ENCODE measurements at regions not wholly inside any gene's neighbourhood (a gene's known extent, or its start where the extent isn't known, plus 50 kb on each side); places are given as distances from the start of the nearest gene placed in this dataset.
"Not testable (repeated sequence)": the region's sequence is repeated elsewhere in the genome, so short reads cannot be mapped to it uniquely, and the experiment has no call there.

DNA sequence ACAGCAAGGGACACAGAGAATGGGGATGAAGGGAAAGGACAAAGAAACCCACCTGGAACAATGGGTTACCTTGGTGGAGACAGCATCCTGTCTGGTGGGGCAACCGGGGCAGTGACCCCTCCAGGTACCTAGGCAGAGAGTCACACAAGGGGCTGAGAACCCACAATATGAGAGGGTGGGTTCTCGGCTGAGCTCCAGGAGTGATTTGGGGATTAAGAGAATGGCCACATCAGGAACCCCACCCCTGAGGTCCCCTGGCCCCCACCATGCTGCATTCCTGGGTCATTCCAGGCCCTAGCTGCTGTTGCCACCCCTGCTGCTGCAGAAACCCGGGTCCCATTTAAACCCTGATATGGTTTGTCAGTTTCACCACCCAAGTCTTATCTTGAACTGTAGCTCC, 172.3 kb downstream of the RTP5 start:
- H3K9me3 ChIP-seq (ENCODE audit: control insufficient read depth in 2 of 2, insufficient read depth in 1 of 2, low read depth in 1 of 2, low read length in 1 of 2), result peaks cover 0 to 4% of the 10 kb centered on the region in 2 donors
- FAIRE-seq (no peak), DNase-seq (no peak)
- 76 to 82% (median 78%) methylated on average over 3 of the region's 3 CpGs for WGBS, 3 donors
- H3K27me3 ChIP-seq (ENCODE audit: control insufficient read depth in 3 of 3, insufficient read depth in 3 of 3, low read length in 3 of 3), result peaks cover 0 to 10% (median 8%) of the 10 kb centered on the region in 3 donors
- no peaks in the 10 kb centered on the region for H3K36me3 ChIP-seq (ENCODE audit: control insufficient read depth in 3 of 3, insufficient read depth in 2 of 3, low read depth in 1 of 3, low read length in 3 of 3)
- no peak overlapping the region for H3K4me3 ChIP-seq (ENCODE audit: low read depth in 1 of 3, low read length in 3 of 3)
- H3K4me1 ChIP-seq (ENCODE audit: control insufficient read depth in 3 of 3, insufficient read depth in 2 of 3, low read depth in 1 of 3, low read length in 2 of 3), result no peaks in the 10 kb centered on the region
- no peak overlapping the region for H3K27ac ChIP-seq (ENCODE audit: low read depth in 1 of 3, low read length in 2 of 3)

DNA sequence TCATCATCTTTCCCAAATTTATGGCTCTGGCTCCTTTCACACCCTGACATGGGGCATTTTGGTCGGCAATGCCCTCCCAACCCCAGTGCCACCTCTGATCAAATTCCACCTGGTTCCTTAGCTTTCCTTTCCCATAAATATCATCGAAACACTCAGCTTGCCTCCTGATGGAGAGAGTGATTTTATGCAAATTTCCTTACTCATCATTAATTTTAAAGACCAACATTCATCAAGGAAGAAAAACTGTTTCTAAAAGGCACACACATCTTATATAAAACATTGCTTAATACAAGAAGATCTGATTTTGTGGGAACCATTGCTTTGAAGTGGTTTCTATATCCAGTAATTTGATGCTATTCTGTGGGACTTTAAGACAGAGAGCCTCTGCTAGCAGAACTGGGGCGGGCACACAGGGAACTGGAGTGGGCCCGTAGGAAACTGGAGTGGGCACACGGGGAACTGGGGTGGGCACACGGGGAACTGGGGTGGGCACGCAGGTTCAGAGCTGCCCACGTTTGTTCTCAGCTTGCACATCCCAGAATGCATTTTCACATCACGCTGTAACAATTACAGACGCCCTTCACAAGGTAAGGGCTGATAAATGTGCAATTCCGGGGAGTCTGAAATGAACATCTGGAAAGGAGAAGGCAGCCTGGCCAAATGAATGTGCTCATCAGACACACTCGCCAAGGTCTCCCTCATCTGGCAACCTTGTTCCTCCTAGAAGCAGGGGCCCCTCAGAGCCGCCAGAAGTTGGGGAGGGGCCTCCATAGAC, 174.2 kb downstream of the RTP5 start:
- H3K4me1 ChIP-seq (ENCODE audit: control insufficient read depth in 3 of 3, insufficient read depth in 2 of 3, low read depth in 1 of 3, low read length in 2 of 3), result no peaks in the 10 kb centered on the region
- DNase-seq (no peak), FAIRE-seq (no peak)
- no peak overlapping the region for H3K27ac ChIP-seq (ENCODE audit: low read depth in 1 of 3, low read length in 2 of 3)
- H3K27me3 ChIP-seq (ENCODE audit: control insufficient read depth in 3 of 3, insufficient read depth in 3 of 3, low read length in 3 of 3), result peaks cover 0 to 13% (median 13%) of the 10 kb centered on the region in 3 donors
- peaks cover 0 to 4% of the 10 kb centered on the region in 2 donors for H3K9me3 ChIP-seq (ENCODE audit: control insufficient read depth in 2 of 2, insufficient read depth in 1 of 2, low read depth in 1 of 2, low read length in 1 of 2)
- no peaks in the 10 kb centered on the region for H3K36me3 ChIP-seq (ENCODE audit: control insufficient read depth in 3 of 3, insufficient read depth in 2 of 3, low read depth in 1 of 3, low read length in 3 of 3)
- H3K4me3 ChIP-seq (ENCODE audit: low read depth in 1 of 3, low read length in 3 of 3), result no peak overlapping the region
- 64 to 73% (median 68%) methylated on average over 13 of the region's 13 CpGs for WGBS, 3 donors

DNA sequence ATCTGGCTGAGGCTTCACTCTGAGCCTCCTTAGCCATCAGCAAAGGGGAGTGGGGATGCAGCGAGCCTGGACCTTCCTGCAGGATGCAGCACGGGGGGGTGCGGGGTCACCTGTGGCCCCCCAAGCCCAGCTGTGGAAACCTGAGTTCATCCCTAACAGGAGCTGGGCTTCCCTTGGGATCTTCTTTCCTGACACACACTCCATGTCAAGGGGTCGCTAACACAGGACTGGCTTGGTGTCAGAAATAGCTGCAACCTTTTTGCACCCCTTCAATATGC, 174.7 kb downstream of the RTP5 start:
- peaks cover 0 to 4% of the 10 kb centered on the region in 2 donors for H3K9me3 ChIP-seq (ENCODE audit: control insufficient read depth in 2 of 2, insufficient read depth in 1 of 2, low read depth in 1 of 2, low read length in 1 of 2)
- no peak overlapping the region for H3K27ac ChIP-seq (ENCODE audit: low read depth in 1 of 3, low read length in 2 of 3)
- H3K36me3 ChIP-seq (ENCODE audit: control insufficient read depth in 3 of 3, insufficient read depth in 2 of 3, low read depth in 1 of 3, low read length in 3 of 3), result no peaks in the 10 kb centered on the region
- FAIRE-seq (no peak), DNase-seq (no peak)
- no peaks in the 10 kb centered on the region for H3K4me1 ChIP-seq (ENCODE audit: control insufficient read depth in 3 of 3, insufficient read depth in 2 of 3, low read depth in 1 of 3, low read length in 2 of 3)
- H3K4me3 ChIP-seq (ENCODE audit: low read depth in 1 of 3, low read length in 3 of 3), result no peak overlapping the region
- peaks cover 0 to 13% (median 13%) of the 10 kb centered on the region in 3 donors for H3K27me3 ChIP-seq (ENCODE audit: control insufficient read depth in 3 of 3, insufficient read depth in 3 of 3, low read length in 3 of 3)
- WGBS, 3 donors, result 77 to 83% (median 81%) methylated on average over 4 of the region's 4 CpGs

DNA sequence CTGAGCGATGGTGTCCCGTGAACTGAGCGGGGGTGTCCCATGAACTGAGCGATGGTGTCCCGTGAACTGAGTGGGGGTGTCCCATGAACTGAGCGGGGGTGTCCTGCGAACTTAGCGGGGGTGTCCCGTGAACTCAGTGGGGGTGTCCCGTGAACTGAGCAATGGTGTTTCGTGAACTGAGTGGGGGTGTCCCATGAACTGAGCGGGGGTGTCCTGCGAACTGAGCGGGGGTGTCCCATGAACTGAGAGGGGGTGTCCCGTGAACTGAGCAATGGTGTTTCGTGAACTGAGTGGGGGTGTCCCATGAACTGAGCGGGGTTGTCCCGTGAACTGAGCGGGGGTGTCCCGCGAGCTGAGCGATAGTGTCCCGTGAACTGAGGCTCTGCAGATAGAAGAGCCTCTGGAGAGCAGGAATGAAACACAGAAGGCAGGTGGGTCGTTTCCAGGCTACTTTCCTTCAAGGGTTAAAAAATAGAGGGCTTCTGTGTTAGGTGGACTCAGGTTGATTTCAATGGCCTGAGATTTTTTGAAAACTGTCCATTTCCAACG, 176.1 kb downstream of the RTP5 start:
- not testable (repeated sequence) for H3K4me1 ChIP-seq (ENCODE audit: control insufficient read depth in 3 of 3, insufficient read depth in 2 of 3, low read depth in 1 of 3, low read length in 2 of 3); FAIRE-seq; H3K9me3 ChIP-seq (ENCODE audit: control insufficient read depth in 2 of 2, insufficient read depth in 1 of 2, low read depth in 1 of 2, low read length in 1 of 2); H3K36me3 ChIP-seq (ENCODE audit: control insufficient read depth in 3 of 3, insufficient read depth in 2 of 3, low read depth in 1 of 3, low read length in 3 of 3); H3K4me3 ChIP-seq (ENCODE audit: low read depth in 1 of 3, low read length in 3 of 3); DNase-seq; H3K27ac ChIP-seq (ENCODE audit: low read depth in 1 of 3, low read length in 2 of 3)
- peaks cover 0 to 13% (median 10%) of the 10 kb centered on the region in 3 donors for H3K27me3 ChIP-seq (ENCODE audit: control insufficient read depth in 3 of 3, insufficient read depth in 3 of 3, low read length in 3 of 3)
- WGBS, 3 donors, result 93 to 94% (median 93%) methylated on average over 25 of the region's 25 CpGs

DNA sequence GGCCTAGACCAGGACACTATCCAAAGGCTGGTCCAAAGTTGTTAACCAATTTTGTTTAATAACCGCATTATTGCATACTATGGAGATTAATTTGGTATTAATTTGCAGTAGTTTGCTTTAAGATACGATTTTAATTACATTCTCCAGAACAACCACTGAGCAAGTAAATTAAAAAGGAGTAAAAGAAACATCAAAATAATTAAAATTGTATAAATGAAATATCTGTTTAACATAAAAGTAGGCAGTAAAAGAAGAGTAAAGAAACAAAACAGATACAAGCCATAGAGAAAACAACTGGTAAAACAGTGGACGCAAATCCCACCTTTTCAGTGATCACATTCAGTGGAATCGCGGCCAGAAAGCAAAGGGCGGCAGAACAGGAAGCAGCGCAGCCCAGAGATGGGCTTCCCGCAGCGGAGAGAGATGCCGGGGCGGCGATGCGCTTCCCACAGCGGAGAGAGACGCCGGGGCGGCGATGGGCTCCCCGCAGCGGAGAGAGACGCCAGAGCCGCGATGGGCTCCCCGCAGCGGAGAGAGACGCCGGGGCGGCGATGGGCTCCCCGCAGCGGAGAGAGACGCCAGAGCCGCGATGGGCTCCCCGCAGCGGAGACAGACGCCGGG, 176.8 kb downstream of the RTP5 start:
- H3K27me3 ChIP-seq (ENCODE audit: control insufficient read depth in 3 of 3, insufficient read depth in 3 of 3, low read length in 3 of 3), result peaks cover 0 to 11% (median 9%) of the 10 kb centered on the region in 3 donors
- 57 to 86% (median 84%) methylated on average over 20 to 38 of the region's 38 CpGs for WGBS, 3 donors
- H3K36me3 ChIP-seq (ENCODE audit: control insufficient read depth in 3 of 3, insufficient read depth in 2 of 3, low read depth in 1 of 3, low read length in 3 of 3), result no peaks in the 10 kb centered on the region
- H3K27ac ChIP-seq (ENCODE audit: low read depth in 1 of 3, low read length in 2 of 3), result no peak overlapping the region
- DNase-seq (no peak), FAIRE-seq (no peak)
- H3K4me3 ChIP-seq (ENCODE audit: low read depth in 1 of 3, low read length in 3 of 3), result no peak overlapping the region
- H3K4me1 ChIP-seq (ENCODE audit: control insufficient read depth in 3 of 3, insufficient read depth in 2 of 3, low read depth in 1 of 3, low read length in 2 of 3), result no peaks in the 10 kb centered on the region
- H3K9me3 ChIP-seq (ENCODE audit: control insufficient read depth in 2 of 2, insufficient read depth in 1 of 2, low read depth in 1 of 2, low read length in 1 of 2), result peaks cover 0 to 4% of the 10 kb centered on the region in 2 donors

DNA sequence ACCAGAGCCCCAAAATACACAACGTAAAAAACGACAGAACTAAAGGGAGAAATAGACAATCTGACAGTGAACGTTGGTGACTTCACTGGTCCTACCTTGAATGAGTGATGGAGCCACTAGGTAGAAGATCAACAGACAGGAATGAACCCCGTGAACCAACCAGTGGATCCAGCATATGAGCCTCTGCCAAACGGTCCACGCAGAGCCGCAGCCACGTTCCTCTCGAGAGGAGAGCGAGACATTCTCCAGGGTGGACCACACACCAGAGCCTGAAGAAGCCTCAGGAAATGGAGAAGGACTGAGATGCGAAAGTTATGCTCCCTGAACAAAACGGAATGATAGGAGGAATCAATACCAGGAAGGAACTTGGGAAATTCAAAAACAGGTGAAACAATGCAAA, 178.4 kb downstream of the RTP5 start:
- no peak for FAIRE-seq
- DNase-seq, result no peak
- Histone ChIP-seq H3K9me3 (ENCODE audit: control insufficient read depth in 2 of 2, insufficient read depth in 1 of 2, low read depth in 1 of 2, low read length in 1 of 2) (no peaks in the 10 kb centered on the region), H3K27ac (ENCODE audit: low read depth in 1 of 3, low read length in 2 of 3) (no peak overlapping the region), H3K4me3 (ENCODE audit: low read depth in 1 of 3, low read length in 3 of 3) (no peak overlapping the region), H3K27me3 (ENCODE audit: control insufficient read depth in 3 of 3, insufficient read depth in 3 of 3, low read length in 3 of 3) (peaks cover 2 to 12% (median 10%) of the 10 kb centered on the region in 3 donors), H3K36me3 (ENCODE audit: control insufficient read depth in 3 of 3, insufficient read depth in 2 of 3, low read depth in 1 of 3, low read length in 3 of 3) (no peaks in the 10 kb centered on the region), H3K4me1 (ENCODE audit: control insufficient read depth in 3 of 3, insufficient read depth in 2 of 3, low read depth in 1 of 3, low read length in 2 of 3) (no peaks in the 10 kb centered on the region)
- WGBS, 3 donors, result 84 to 88% (median 86%) methylated on average over 12 of the region's 12 CpGs

DNA sequence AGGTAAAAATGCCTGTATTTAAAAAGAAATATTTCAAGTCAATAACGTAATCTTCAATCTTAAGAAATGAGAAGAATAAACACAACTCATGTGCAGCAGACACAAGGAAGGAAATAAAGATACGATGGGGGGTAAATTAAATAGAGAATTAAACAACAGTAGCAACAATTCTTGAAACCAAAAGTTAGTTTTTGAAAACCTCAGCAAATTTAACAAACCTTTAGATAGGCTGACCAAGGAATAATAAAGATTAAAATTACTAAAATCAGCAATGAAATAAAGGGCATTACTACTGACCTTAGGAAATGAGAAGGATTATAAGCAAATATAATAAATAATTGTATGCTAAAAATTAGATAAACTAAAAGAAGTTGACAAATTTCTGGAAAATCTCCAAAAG, 178.9 kb downstream of the RTP5 start:
- H3K9me3 ChIP-seq (ENCODE audit: control insufficient read depth in 2 of 2, insufficient read depth in 1 of 2, low read depth in 1 of 2, low read length in 1 of 2), result no peaks in the 10 kb centered on the region
- FAIRE-seq (no peak), DNase-seq (no peak)

DNA sequence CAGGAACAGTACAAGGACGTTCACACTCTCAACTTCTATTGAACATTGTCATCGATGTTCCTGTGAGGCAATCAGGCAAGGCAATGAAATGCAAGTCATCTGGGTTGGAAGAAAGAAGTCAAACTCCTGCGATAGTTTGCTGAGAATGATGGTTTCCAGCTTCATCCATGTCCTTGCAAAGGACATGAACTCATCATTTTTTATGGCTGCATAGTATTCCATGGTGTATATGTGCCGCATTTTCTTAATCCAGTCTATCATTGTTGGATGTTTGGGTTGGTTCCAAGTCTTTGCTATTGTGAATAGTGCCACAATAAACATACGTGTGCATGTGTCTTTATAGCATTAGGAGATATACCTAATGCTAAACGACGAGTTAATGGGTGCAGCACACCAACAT, 180.0 kb downstream of the RTP5 start:
- WGBS, 3 donors, result 88 to 93% (median 91%) methylated on average over 7 of the region's 7 CpGs
- not testable (repeated sequence) for DNase-seq; H3K9me3 ChIP-seq (ENCODE audit: control insufficient read depth in 2 of 2, insufficient read depth in 1 of 2, low read depth in 1 of 2, low read length in 1 of 2); H3K27ac ChIP-seq (ENCODE audit: low read depth in 1 of 3, low read length in 2 of 3); H3K4me3 ChIP-seq (ENCODE audit: low read depth in 1 of 3, low read length in 3 of 3); H3K4me1 ChIP-seq (ENCODE audit: control insufficient read depth in 3 of 3, insufficient read depth in 2 of 3, low read depth in 1 of 3, low read length in 2 of 3); H3K36me3 ChIP-seq (ENCODE audit: control insufficient read depth in 3 of 3, insufficient read depth in 2 of 3, low read depth in 1 of 3, low read length in 3 of 3); FAIRE-seq
- peaks cover 2 to 12% (median 5%) of the 10 kb centered on the region in 3 donors for H3K27me3 ChIP-seq (ENCODE audit: control insufficient read depth in 3 of 3, insufficient read depth in 3 of 3, low read length in 3 of 3)

More for the DNA sequence above, 178.9 kb downstream of the RTP5 start:
- WGBS, 3 donors, result 82 to 88% (median 88%) methylated on average over 2 of the region's 2 CpGs
- no peaks in the 10 kb centered on the region for H3K36me3 ChIP-seq (ENCODE audit: control insufficient read depth in 3 of 3, insufficient read depth in 2 of 3, low read depth in 1 of 3, low read length in 3 of 3)
- peaks cover 2 to 12% (median 9%) of the 10 kb centered on the region in 3 donors for H3K27me3 ChIP-seq (ENCODE audit: control insufficient read depth in 3 of 3, insufficient read depth in 3 of 3, low read length in 3 of 3)
- no peak overlapping the region for H3K27ac ChIP-seq (ENCODE audit: low read depth in 1 of 3, low read length in 2 of 3)
- H3K4me1 ChIP-seq (ENCODE audit: control insufficient read depth in 3 of 3, insufficient read depth in 2 of 3, low read depth in 1 of 3, low read length in 2 of 3), result no peaks in the 10 kb centered on the region
- H3K4me3 ChIP-seq (ENCODE audit: low read depth in 1 of 3, low read length in 3 of 3), result no peak overlapping the region
